ENCODE measurements at regions not wholly inside any gene's neighbourhood (a gene's known extent, or its start where the extent isn't known, plus 50 kb on each side); places are given as distances from the start of the nearest gene placed in this dataset.

- Histone ChIP-seq H3K9me3 (no peaks in the 10 kb centered on the region), H3K4me1 (no peaks in the 10 kb centered on the region), H3K36me3 (no peaks in the 10 kb centered on the region), H3K27ac (no peak overlapping the region), H3K4me3 (no peak overlapping the region), H3K27me3 (no peaks in the 10 kb centered on the region)
- WGBS (ENCODE audit: insufficient coverage, low coverage, low lambda C conversion rate, missing lambda C conversion rate): 69% methylated on average over 5 of the region's 5 CpGs
- ATAC-seq (no peak), DNase-seq (no peak)
- no peak for TF ChIP-seq CTCF (IDR thresholded peaks at IDR 0.05)
- TF ChIP-seq POLR2A (IDR thresholded peaks at IDR 0.05): no peak
- intact Hi-C loops (cut with DNase I): no loop called here
Observed at GRCh38 chr16:80071964-80072456, 468.8 kb upstream of the DYNLRB2 start.

GRCh38 chr16:80066805-80067580, 466.5 kb upstream of the MAF start:
- peaks cover 0 to 10% (median 0%) of the 10 kb centered on the region in 4 donors for H3K4me1 ChIP-seq
- ATAC-seq (no peak), DNase-seq (no peak)
- intact Hi-C loops (cut with DNase I): no loop called here
- TF ChIP-seq POLR2A (IDR thresholded peaks at IDR 0.05) (no peak), CTCF (IDR thresholded peaks at IDR 0.05) (no peak)
- no peaks in the 10 kb centered on the region for H3K27me3 ChIP-seq
- no peak overlapping the region for H3K4me3 ChIP-seq
- 75% methylated on average over 9 of the region's 12 CpGs for WGBS (ENCODE audit: insufficient coverage, low coverage, low lambda C conversion rate, missing lambda C conversion rate)
- H3K27ac ChIP-seq: no peak overlapping the region
- no peaks in the 10 kb centered on the region for H3K36me3 ChIP-seq
- no peaks in the 10 kb centered on the region for H3K9me3 ChIP-seq

- DNase-seq: no peak
- intact Hi-C loops (cut with DNase I): no loop called here
- Histone ChIP-seq H3K36me3 (no peaks in the 10 kb centered on the region), H3K9me3 (no peaks in the 10 kb centered on the region), H3K27ac (no peak overlapping the region), H3K27me3 (no peaks in the 10 kb centered on the region), H3K4me1 (peaks cover 0 to 10% (median 0%) of the 10 kb centered on the region in 4 donors), H3K4me3 (no peak overlapping the region)
- TF ChIP-seq POLR2A (IDR thresholded peaks at IDR 0.05): no peak
- TF ChIP-seq CTCF (IDR thresholded peaks at IDR 0.05): no peak
- ATAC-seq: no peak
- WGBS (ENCODE audit: insufficient coverage, low coverage, low lambda C conversion rate, missing lambda C conversion rate): 67% methylated on average over 3 of the region's 3 CpGs
Observed at GRCh38 chr16:80065541-80065940, 465.0 kb upstream of the MAF start.

GRCh38 chr16:80063713-80064069, 463.2 kb upstream of the MAF start:
- DNase-seq: no peak
- H3K27ac ChIP-seq: no peak overlapping the region
- H3K4me3 ChIP-seq: no peak overlapping the region
- peaks cover 0 to 10% (median 0%) of the 10 kb centered on the region in 4 donors for H3K4me1 ChIP-seq
- H3K36me3 ChIP-seq: no peaks in the 10 kb centered on the region
- ATAC-seq: no peak
- TF ChIP-seq CTCF (IDR thresholded peaks at IDR 0.05) (no peak), POLR2A (IDR thresholded peaks at IDR 0.05) (no peak)
- WGBS (ENCODE audit: insufficient coverage, low coverage, low lambda C conversion rate, missing lambda C conversion rate): 37% methylated on average over 4 of the region's 4 CpGs
- no peaks in the 10 kb centered on the region for H3K27me3 ChIP-seq
- intact Hi-C loops (cut with DNase I): no loop called here
- no peaks in the 10 kb centered on the region for H3K9me3 ChIP-seq

Data from right lobe of liver (tissue), 6 donors.